HCT116 (cell line): ENCODE measurements at regions not wholly inside any gene's neighbourhood (a gene's known extent, or its start where the extent isn't known, plus 50 kb on each side); places are given as distances from the start of the nearest gene placed in this dataset.

Source experiments
- ATAC-seq: fragments of 200-7000 bp; cut with Tn5 transposase; 2 replicates; pipeline ENCODE4 v1.9.1; 2020; ENCODE audit warnings: mild to moderate bottlenecking, moderate library complexity
- BruUV-seq: library from RNA; stranded (reverse); fragments of 400-500 nt; replicated peaks from 2 replicates; lab custom pipeline; 2021; lab: Mats Ljungman, UMichigan
- CTCF ChIA-PET: fragments of 300-600 bp; sonication (Branson Sonifier 250); formaldehyde crosslinking; loops from one replicate; lab custom pipeline; 2021; ENCODE audit warnings: antibody characterized with exemption; lab: Charles Lee
- POLR2A ChIA-PET: fragments of 300-600, 350-600 bp; sonication (Branson Sonifier 250); formaldehyde crosslinking; loops from one replicate; lab custom pipeline; 2021; ENCODE audit warnings: antibody characterized with exemption; lab: Charles Lee
- RAD21 ChIA-PET, 2 experiments: fragments of 300-600 bp; sonication (Branson Sonifier 250); formaldehyde crosslinking; loops; one replicate each; lab custom pipeline; 2023; ENCODE audit warnings: low total read pairs in 2 of 2; ENCODE audit not compliant: uncharacterized antibody in 2 of 2, unreplicated experiment in 2 of 2, low non-redundant PET in 1 of 2; lab: Charles Lee
- DNase-seq: peaks from one replicate; pipeline ENCODE4 v3.0.0-alpha.2; 2010; ENCODE audit warnings: low read depth, low spot score
- H2AFZ ChIP-seq: fragments of 200-600 bp; shearing (Covaris generic), sonication (generic); 2 replicates; pipeline ENCODE4 v1.6.1; 2017; ENCODE audit warnings: low read depth, mixed run types, mixed read lengths, antibody characterized with exemption, low read length; ENCODE audit not compliant: poor library complexity, severe bottlenecking
- H3K27ac ChIP-seq: 2 replicates; pipeline ENCODE4 v1.5.1; 2012; ENCODE audit warnings: low read depth, low read length
- H3K27me3 ChIP-seq: fragments of 200-600 bp; sonication (generic); 2 replicates; pipeline ENCODE4 v1.6.1; 2016; ENCODE audit warnings: mixed run types, low read length, mixed read lengths; ENCODE audit not compliant: insufficient read depth
- H3K36me3 ChIP-seq, 2 experiments: fragments of 200-500 bp in 1 of 2; fragments of 200-600 bp in 1 of 2; sonication (Bioruptor generic) in 1 of 2; sonication (generic) in 1 of 2; 2 replicates each; pipeline versions ENCODE4 v1.5.1 to v1.6.1; 2014 to 2016; ENCODE audit warnings: low read length in 2 of 2, inconsistent platforms in 1 of 2, mixed read lengths in 1 of 2, mixed run types in 1 of 2; ENCODE audit not compliant: insufficient read depth in 2 of 2, control insufficient read depth in 1 of 2
- H3K4me1 ChIP-seq, 2 experiments: fragments of 200-600 bp in 1 of 2; sonication (generic) in 1 of 2; 2 replicates each; pipeline versions ENCODE4 v1.5.1 to v1.6.1; 2012 to 2017; ENCODE audit warnings: low read length in 2 of 2, inconsistent platforms in 1 of 2, mild to moderate bottlenecking in 1 of 2, mixed read lengths in 1 of 2, mixed run types in 1 of 2, moderate library complexity in 1 of 2; ENCODE audit not compliant: insufficient read depth in 2 of 2, control insufficient read depth in 1 of 2
- H3K4me2 ChIP-seq: fragments of 200-600 bp; sonication (generic); 2 replicates; pipeline ENCODE4 v1.6.1; 2017; ENCODE audit warnings: mixed run types, low read length, mixed read lengths
- H3K4me3 ChIP-seq, 2 experiments: fragments of 200-600 bp in 1 of 2; sonication (generic) in 1 of 2; replicated peaks in 1 of 2; 2 replicates each; pipeline ENCODE4 v1.5.1; 2011 to 2016; ENCODE audit warnings: low read length in 2 of 2, control low read depth in 1 of 2, low read depth in 1 of 2, mild to moderate bottlenecking in 1 of 2, mixed read lengths in 1 of 2, mixed run types in 1 of 2
- H3K79me2 ChIP-seq: fragments of 200-600 bp; sonication (generic); 2 replicates; pipeline ENCODE4 v1.6.1; 2017; ENCODE audit warnings: mild to moderate bottlenecking, mixed run types, low read length, moderate library complexity, mixed read lengths; ENCODE audit not compliant: insufficient read depth
- H3K9ac ChIP-seq: fragments of 200-600 bp; sonication (generic); 2 replicates; pipeline ENCODE4 v1.6.1; 2016; ENCODE audit warnings: low read length, mixed read lengths
- H3K9me2 ChIP-seq: fragments of 200-600 bp; sonication (generic), shearing (Covaris generic); 2 replicates; pipeline ENCODE4 v1.6.1; 2017; ENCODE audit warnings: mixed run types, mild to moderate bottlenecking, moderate library complexity; ENCODE audit not compliant: insufficient read depth
- H3K9me3 ChIP-seq, 2 experiments: fragments of 200-500 bp in 1 of 2; fragments of 200-600 bp in 1 of 2; sonication (Bioruptor generic) in 1 of 2; sonication (generic) in 1 of 2; 2 replicates each; pipeline ENCODE4 v1.6.1; 2014 to 2017; ENCODE audit warnings: low read length in 2 of 2, mixed read lengths in 2 of 2, inconsistent platforms in 1 of 2, low read depth in 1 of 2, mild to moderate bottlenecking in 1 of 2, mixed run types in 1 of 2, moderate library complexity in 1 of 2; ENCODE audit not compliant: control insufficient read depth in 1 of 2, insufficient read depth in 1 of 2
- H4K20me1 ChIP-seq: fragments of 200-600 bp; sonication (generic), shearing (Covaris generic); 2 replicates; pipeline ENCODE4 v1.6.1; 2017; ENCODE audit warnings: mixed run types, mild to moderate bottlenecking, moderate library complexity; ENCODE audit not compliant: insufficient read depth
- CBX3 ChIP-seq: IDR thresholded peaks from 2 replicates; pipeline ENCODE4 v1.6.1; 2012; ENCODE audit warnings: low read depth
- CEBPB ChIP-seq: IDR thresholded peaks from 2 replicates; pipeline ENCODE4 v1.6.1; 2012; ENCODE audit warnings: low read depth
- FOSL1 ChIP-seq: IDR thresholded peaks from 2 replicates; pipeline ENCODE4 v1.6.1; 2012; ENCODE audit warnings: low read depth
- MAX ChIP-seq: IDR thresholded peaks from 2 replicates; pipeline ENCODE4 v1.6.1; 2012
- RAD21 ChIP-seq: IDR thresholded peaks from 2 replicates; pipeline ENCODE4 v1.6.1; 2012; ENCODE audit warnings: low read depth, mild to moderate bottlenecking
- REST ChIP-seq: IDR thresholded peaks from 2 replicates; pipeline ENCODE4 v1.6.1; 2012; ENCODE audit warnings: low read depth
- TCF7L2 ChIP-seq: IDR thresholded peaks from 2 replicates; pipeline ENCODE4 v1.7.0; 2011; ENCODE audit warnings: borderline replicate concordance, inconsistent platforms; ENCODE audit not compliant: insufficient read depth, insufficient read length; ENCODE audit errors: extremely low read depth
- ZNF274 ChIP-seq: fragments of 200-500 bp; sonication (Bioruptor generic); IDR thresholded peaks from 2 replicates; pipeline ENCODE4 v1.6.1; 2014; ENCODE audit warnings: mild to moderate bottlenecking, low read depth, low read length, inconsistent platforms
- intact Hi-C: fragments of 100-400 bp; cut with micrococcal nuclease; formaldehyde crosslinking; loops from 2 replicates; pipeline ENCODE4 v1.10.0; 2022

- no peak for TF ChIP-seq REST
These were observed 156.1 kb downstream of the ZNF330 start (continued) for GRCh38 chr4:141376769-141377168.

- H3K79me2 ChIP-seq: no peaks in the 10 kb centered on the region
- H3K27ac ChIP-seq: no peak overlapping the region
- no peaks in the 10 kb centered on the region for H3K9me3 ChIP-seq
- no peaks in the 10 kb centered on the region for H3K36me3 ChIP-seq
- H3K9ac ChIP-seq: no peak overlapping the region
- no peaks in the 10 kb centered on the region for H3K4me1 ChIP-seq
- H3K4me2 ChIP-seq: no peak overlapping the region
- no peak for DNase-seq
- RAD21 ChIA-PET: no interaction called here
- no peaks in the 10 kb centered on the region for H4K20me1 ChIP-seq
- H2AFZ ChIP-seq: no peak overlapping the region
- no peak overlapping the region for H3K4me3 ChIP-seq
- CTCF ChIA-PET: no interaction called here
- BruUV-seq: no TSS peak
- intact Hi-C loops: no loop called here
- no peaks in the 10 kb centered on the region for H3K27me3 ChIP-seq
- no peaks in the 10 kb centered on the region for H3K9me2 ChIP-seq
- ATAC-seq: no peak
- POLR2A ChIA-PET: no interaction called here
- no peak for TF ChIP-seq ZNF274
- TF ChIP-seq CEBPB: no peak
- TF ChIP-seq MAX: no peak
- TF ChIP-seq RAD21: no peak
- no peak for TF ChIP-seq TCF7L2
- TF ChIP-seq CBX3: no peak
- no peak for TF ChIP-seq FOSL1
- TF ChIP-seq, all 23 proteins: peak for 0
These were observed 166.6 kb downstream of the ZNF330 start for GRCh38 chr4:141387299-141387698.
